Endothelial cell of umbilical vein (primary cell): ENCODE measurements at regions not wholly inside any gene's neighbourhood (a gene's known extent, or its start where the extent isn't known, plus 50 kb on each side); places are given as distances from the start of the nearest gene placed in this dataset.
A peak's percentile ranks its signal among the peaks of the same experiment; 100 is the strongest.

Experiments used
- BruUV-seq: library from RNA; stranded (reverse); fragments of 400-500 nt; replicated peaks from 2 replicates; lab custom pipeline; 2021; lab: Mats Ljungman, UMichigan
- CTCF ChIA-PET: fragments of 300-600, 350-600 bp; sonication (Branson Sonifier 250); formaldehyde crosslinking; loops from one replicate; lab custom pipeline; 2021; ENCODE audit warnings: antibody characterized with exemption, inconsistent platforms; lab: Charles Lee
- POLR2A ChIA-PET: fragments of 300-600, 350-600 bp; sonication (Branson Sonifier 250); formaldehyde crosslinking; loops from one replicate; lab custom pipeline; 2021; ENCODE audit warnings: antibody characterized with exemption, inconsistent platforms; lab: Charles Lee
- DNase-seq: peaks from one replicate; pipeline ENCODE4 v3.0.0-alpha.2; 2011; ENCODE audit warnings: low read depth, low spot score
- FAIRE-seq: peaks from 2 replicates; lab custom pipeline; 2011; peaks lifted over from hg19 to GRCh38; lab: Jason Lieb, UNC
- H2AFZ ChIP-seq: 2 replicates; pipeline ENCODE4 v1.6.0; 2012; ENCODE audit warnings: low read depth, low read length, control low read depth, inconsistent platforms
- H3K27ac ChIP-seq: 2 replicates; pipeline ENCODE4 v1.5.1; 2011; ENCODE audit warnings: low read depth, mild to moderate bottlenecking, control low read depth, low read length, moderate library complexity; ENCODE audit not compliant: insufficient read depth
- H3K27me3 ChIP-seq, 2 experiments: 2 replicates each; pipeline versions ENCODE4 v1.6.0 to v1.6.1; 2011; ENCODE audit warnings: low read length in 2 of 2, mixed read lengths in 1 of 2; ENCODE audit not compliant: control insufficient read depth in 2 of 2, insufficient read depth in 2 of 2
- H3K36me3 ChIP-seq, 2 experiments: 2 replicates in 1 of 2; 3 replicates in 1 of 2; pipeline ENCODE4 v1.5.1; 2011; ENCODE audit warnings: low read length in 2 of 2, mild to moderate bottlenecking in 1 of 2, moderate library complexity in 1 of 2; ENCODE audit not compliant: control insufficient read depth in 2 of 2, insufficient read depth in 2 of 2; ENCODE audit errors: extremely low read depth in 1 of 2
- H3K4me1 ChIP-seq: 3 replicates; pipeline ENCODE4 v1.5.1; 2011; ENCODE audit warnings: mild to moderate bottlenecking, low read length; ENCODE audit not compliant: control insufficient read depth, insufficient read depth; ENCODE audit errors: extremely low read depth
- H3K4me2 ChIP-seq: 2 replicates; pipeline ENCODE4 v1.6.1; 2011; ENCODE audit warnings: low read length, control low read depth, mixed read lengths; ENCODE audit not compliant: insufficient read depth
- H3K4me3 ChIP-seq, 3 experiments: fragments of 200-600 bp in 1 of 3; sonication (generic), shearing (Covaris generic) in 1 of 3; replicated peaks in 1 of 3; 2 replicates each; pipeline ENCODE4 v1.5.1; 2011 to 2016; ENCODE audit warnings: control low read depth in 3 of 3, low read length in 3 of 3, mild to moderate bottlenecking in 2 of 3, inconsistent platforms in 1 of 3, low read depth in 1 of 3, moderate library complexity in 1 of 3; ENCODE audit not compliant: insufficient read depth in 1 of 3
- H3K79me2 ChIP-seq: 2 replicates; pipeline ENCODE4 v1.6.0; 2012; ENCODE audit warnings: low read length, inconsistent platforms; ENCODE audit not compliant: control insufficient read depth, insufficient read depth
- H3K9ac ChIP-seq: replicated peaks from 2 replicates; pipeline ENCODE3; 2011; ENCODE audit warnings: low read length, control low read depth; ENCODE audit not compliant: insufficient read depth; ENCODE audit errors: extremely low read depth
- H3K9me1 ChIP-seq: replicated peaks from 3 replicates; pipeline ENCODE4 v1.6.0; 2011; ENCODE audit warnings: mild to moderate bottlenecking, low read length; ENCODE audit not compliant: control insufficient read depth, insufficient read depth; ENCODE audit errors: extremely low read depth
- H3K9me3 ChIP-seq: replicated peaks from 2 replicates; pipeline ENCODE4 v1.5.1; 2012; ENCODE audit warnings: low read length, inconsistent platforms; ENCODE audit not compliant: control insufficient read depth, insufficient read depth
- H4K20me1 ChIP-seq: replicated peaks from 2 replicates; pipeline ENCODE3; 2011; ENCODE audit warnings: mild to moderate bottlenecking, low read length; ENCODE audit not compliant: control insufficient read depth, insufficient read depth; ENCODE audit errors: extremely low read depth
- EZH2 ChIP-seq: IDR thresholded peaks from 2 replicates; pipeline ENCODE4 v1.6.1; 2012; ENCODE audit warnings: borderline replicate concordance, low read depth, mild to moderate bottlenecking, moderate library complexity, low read length, inconsistent platforms; ENCODE audit not compliant: severe bottlenecking
- FOS ChIP-seq: IDR thresholded peaks from 2 replicates; pipeline ENCODE4 v1.6.1; 2011; ENCODE audit warnings: mild to moderate bottlenecking, low read length, moderate library complexity, borderline replicate concordance; ENCODE audit not compliant: insufficient read depth
- GATA2 ChIP-seq: IDR thresholded peaks from 2 replicates; pipeline ENCODE4 v1.7.0; 2011; ENCODE audit warnings: low read depth, mild to moderate bottlenecking, moderate library complexity, mixed read lengths, low read length; ENCODE audit not compliant: insufficient read length, insufficient read depth
- MAX ChIP-seq: IDR thresholded peaks from 2 replicates; pipeline ENCODE4 v1.6.1; 2011; ENCODE audit not compliant: insufficient read depth, insufficient read length
- MYC ChIP-seq: IDR thresholded peaks from one replicate; pipeline ENCODE4 v1.6.1; 2011; ENCODE audit warnings: mild to moderate bottlenecking, low read depth, low read length
- POLR2A ChIP-seq: IDR thresholded peaks from 2 replicates; pipeline ENCODE4 v1.6.1; 2012; ENCODE audit warnings: low read depth, mild to moderate bottlenecking, control low read depth, low read length
- POLR2AphosphoS5 ChIP-seq: IDR thresholded peaks from 2 replicates; pipeline ENCODE4 v1.6.1; 2012; ENCODE audit warnings: low read depth, mild to moderate bottlenecking, control low read depth, low read length, moderate library complexity; ENCODE audit not compliant: insufficient read depth
- dilution Hi-C: fragments of 300-500 bp; cut with MboI; formaldehyde crosslinking; loops from one replicate; pipeline ENCODE4 v1.15.0; 2019; ENCODE audit warnings: low sequenced_read_pairs; ENCODE audit not compliant: extremely low pct_ligation_motif_present
- intact Hi-C: fragments of 100-400 bp; cut with micrococcal nuclease; formaldehyde crosslinking; loops from one replicate; pipeline ENCODE4 v1.10.0; 2022

- H2AFZ ChIP-seq = no peak overlapping the region
- CTCF ChIA-PET = no interaction called here
- no peaks in the 10 kb centered on the region for H3K9me1 ChIP-seq
- no peak overlapping the region for H3K4me2 ChIP-seq
- TF ChIP-seq FOS (no peak), POLR2A (no peak), GATA2 (no peak), POLR2AphosphoS5 (no peak), EZH2 (no peak)
- FAIRE-seq (no peak), DNase-seq (no peak)
- no TSS peak for BruUV-seq
- no peaks in the 10 kb centered on the region for H3K4me1 ChIP-seq
- H3K9ac ChIP-seq = no peak overlapping the region
- H3K36me3 ChIP-seq = no peaks in the 10 kb centered on the region
- no peaks in the 10 kb centered on the region for H3K79me2 ChIP-seq
- POLR2A ChIA-PET = no interaction called here
- H4K20me1 ChIP-seq = no peaks in the 10 kb centered on the region
- dilution Hi-C loops (no loop called here), intact Hi-C loops (no loop called here)
- H3K9me3 ChIP-seq = peaks cover 3% of the 10 kb centered on the region
- no peaks in the 10 kb centered on the region for H3K27me3 ChIP-seq
- no peak overlapping the region for H3K27ac ChIP-seq
- H3K4me3 ChIP-seq = no peak overlapping the region
Observed at GRCh38 chr20:22071841-22072240, 366.4 kb downstream of the PAX1 start.

- no peaks in the 10 kb centered on the region for H4K20me1 ChIP-seq
- H3K9me3 ChIP-seq = peaks cover 3% of the 10 kb centered on the region
- intact Hi-C loops = no loop called here
- no peaks in the 10 kb centered on the region for H3K27me3 ChIP-seq
- TF ChIP-seq MAX = no peak
- no peak for TF ChIP-seq MYC
- TF ChIP-seq POLR2A = no peak
- no peak for TF ChIP-seq FOS
- H3K9me1 ChIP-seq = no peaks in the 10 kb centered on the region
- no peak overlapping the region for H3K4me3 ChIP-seq
- FAIRE-seq = no peak
- H3K27ac ChIP-seq = no peak overlapping the region
- ChIA-PET CTCF (no interaction called here), POLR2A (no interaction called here)
- no peaks in the 10 kb centered on the region for H3K79me2 ChIP-seq
- peak; percentile 5 for DNase-seq
- no peaks in the 10 kb centered on the region for H3K36me3 ChIP-seq
- BruUV-seq = no TSS peak
- H3K9ac ChIP-seq = no peak overlapping the region
- no peak overlapping the region for H3K4me2 ChIP-seq
- dilution Hi-C loops = no loop called here
- no peak overlapping the region for H2AFZ ChIP-seq
- no peaks in the 10 kb centered on the region for H3K4me1 ChIP-seq
Observed at GRCh38 chr20:22070610-22071058, 365.2 kb downstream of the PAX1 start.
